WTC11 (cell line): ENCODE measurements at regions not wholly inside any gene's neighbourhood (a gene's known extent, or its start where the extent isn't known, plus 50 kb on each side); places are given as distances from the start of the nearest gene placed in this dataset.

Experiments used
- ATAC-seq: fragments of 200-7000 bp; cut with Tn5 transposase; 2 replicates; pipeline ENCODE4 v1.10.0; 2021; ENCODE audit warnings: mild to moderate bottlenecking, moderate library complexity
- CTCF ChIA-PET: fragments of 300-600 bp; sonication (Branson Sonifier 250); formaldehyde crosslinking; loops from one replicate; lab custom pipeline; 2021; ENCODE audit warnings: antibody characterized with exemption; lab: Charles Lee
- POLR2A ChIA-PET: fragments of 350-600 bp; sonication (Branson Sonifier 250); formaldehyde crosslinking; loops from one replicate; lab custom pipeline; 2021; ENCODE audit warnings: antibody characterized with exemption; lab: Charles Lee
- DNase-seq: peaks from one replicate; pipeline ENCODE4 v3.0.0; 2021; ENCODE audit warnings: low spot score
- H3K27ac Mint-ChIP-seq: 2 replicates; pipeline ENCODE4 v1.8.0; 2021; ENCODE audit warnings: mixed read lengths
- H3K27me3 Mint-ChIP-seq: 2 replicates; pipeline ENCODE4 v1.8.0; 2021; ENCODE audit warnings: low read depth, mild to moderate bottlenecking, moderate library complexity, mixed read lengths
- H3K36me3 Mint-ChIP-seq: 2 replicates; pipeline ENCODE4 v1.8.0; 2021; ENCODE audit warnings: mixed read lengths
- H3K4me1 Mint-ChIP-seq: 2 replicates; pipeline ENCODE4 v1.8.0; 2022; ENCODE audit warnings: mixed read lengths
- H3K4me3 Mint-ChIP-seq: 2 replicates; pipeline ENCODE4 v1.8.0; 2021; ENCODE audit warnings: mild to moderate bottlenecking, moderate library complexity, mixed read lengths
- H3K9me3 Mint-ChIP-seq: 2 replicates; pipeline ENCODE4 v1.8.0; 2021; ENCODE audit warnings: mixed read lengths
- CBFB ChIP-seq: sonication (generic); formaldehyde crosslinking; IDR thresholded peaks from 2 replicates; pipeline ENCODE4 v1.8.1; 2022; ENCODE audit warnings: mild to moderate bottlenecking, low read depth, missing genetic modification reagents
- CREB1 ChIP-seq: sonication (generic); formaldehyde crosslinking; IDR thresholded peaks from 2 replicates; pipeline ENCODE4 v1.8.0; 2023; ENCODE audit warnings: mild to moderate bottlenecking, missing genetic modification reagents
- EMX1 ChIP-seq: fragments of 250-450 bp; sonication (Bioruptor Pico); IDR thresholded peaks from 2 replicates; pipeline ENCODE4 v1.8.0; 2021; ENCODE audit warnings: mild to moderate bottlenecking
- GTF2I ChIP-seq: fragments of 250-450 bp; sonication (Bioruptor Pico); conservative IDR thresholded peaks from 2 replicates; pipeline ENCODE4 v1.4.0; 2021; ENCODE audit warnings: mild to moderate bottlenecking
- KAT7 ChIP-seq: sonication (generic); formaldehyde crosslinking; IDR thresholded peaks from 2 replicates; pipeline ENCODE4 v1.8.1; 2023; ENCODE audit warnings: missing genetic modification reagents, mild to moderate bottlenecking, borderline replicate concordance
- MYBL2 ChIP-seq: sonication (generic); formaldehyde crosslinking; IDR thresholded peaks from 2 replicates; pipeline ENCODE4 v1.8.1; 2023; ENCODE audit warnings: mild to moderate bottlenecking, moderate library complexity, missing genetic modification reagents
- NR2C2 ChIP-seq: sonication (generic); formaldehyde crosslinking; IDR thresholded peaks from 2 replicates; pipeline ENCODE4 v1.8.0; 2022; ENCODE audit warnings: mild to moderate bottlenecking, missing genetic modification reagents
- SMAD3 ChIP-seq: sonication (generic); formaldehyde crosslinking; IDR thresholded peaks from 2 replicates; pipeline ENCODE4 v1.8.0; 2022; ENCODE audit warnings: missing genetic modification reagents, mild to moderate bottlenecking, borderline replicate concordance
- SOX15 ChIP-seq: fragments of 250-450 bp; sonication (Bioruptor Pico); IDR thresholded peaks from 2 replicates; pipeline ENCODE4 v1.9.0; 2021; ENCODE audit warnings: mild to moderate bottlenecking
- TEAD4 ChIP-seq: sonication (generic); formaldehyde crosslinking; IDR thresholded peaks from 2 replicates; pipeline ENCODE4 v1.8.0; 2022; ENCODE audit warnings: mild to moderate bottlenecking, missing genetic modification reagents
- TP53 ChIP-seq: sonication (generic); formaldehyde crosslinking; IDR thresholded peaks from 2 replicates; pipeline ENCODE4 v1.8.1; 2023; ENCODE audit warnings: mild to moderate bottlenecking, missing genetic modification reagents
- ZNF138 ChIP-seq: sonication (generic); formaldehyde crosslinking; conservative IDR thresholded peaks from 2 replicates; pipeline ENCODE4 v1.8.1; 2022; ENCODE audit warnings: mild to moderate bottlenecking, moderate library complexity, missing genetic modification reagents
- TF ChIP-seq, protein P1 (sequence below): sonication (generic); formaldehyde crosslinking; IDR thresholded peaks from 2 replicates; pipeline ENCODE4 v1.8.1; 2022; ENCODE audit warnings: low read depth, mild to moderate bottlenecking, moderate library complexity, missing genetic modification reagents, borderline replicate concordance
- TF ChIP-seq, protein P2 (sequence below): sonication (generic); formaldehyde crosslinking; IDR thresholded peaks from 2 replicates; pipeline ENCODE4 v1.8.1; 2023; ENCODE audit warnings: mild to moderate bottlenecking, missing genetic modification reagents, moderate library complexity
- TF ChIP-seq, protein P3 (sequence below): sonication (generic); formaldehyde crosslinking; IDR thresholded peaks from 2 replicates; pipeline ENCODE4 v1.8.0; 2022; ENCODE audit warnings: mild to moderate bottlenecking, missing genetic modification reagents
- TF ChIP-seq, protein P4 (sequence below): fragments of 200-600 bp; IDR thresholded peaks from 2 replicates; pipeline ENCODE4 v1.8.0; 2022; ENCODE audit warnings: antibody characterized with exemption
- TF ChIP-seq, protein P5 (sequence below): sonication (generic); formaldehyde crosslinking; IDR thresholded peaks from 2 replicates; pipeline ENCODE4 v1.8.1; 2023; ENCODE audit warnings: mild to moderate bottlenecking, missing genetic modification reagents, borderline replicate concordance
- TF ChIP-seq, protein P6 (sequence below): sonication (generic); formaldehyde crosslinking; IDR thresholded peaks from 2 replicates; pipeline ENCODE4 v1.8.0; 2023; ENCODE audit warnings: missing genetic modification reagents
- TF ChIP-seq, protein P7 (sequence below): fragments of 250-450 bp; sonication (Bioruptor Pico); IDR thresholded peaks from 2 replicates; pipeline ENCODE4 v1.9.0; 2021; ENCODE audit warnings: mild to moderate bottlenecking

DNA sequence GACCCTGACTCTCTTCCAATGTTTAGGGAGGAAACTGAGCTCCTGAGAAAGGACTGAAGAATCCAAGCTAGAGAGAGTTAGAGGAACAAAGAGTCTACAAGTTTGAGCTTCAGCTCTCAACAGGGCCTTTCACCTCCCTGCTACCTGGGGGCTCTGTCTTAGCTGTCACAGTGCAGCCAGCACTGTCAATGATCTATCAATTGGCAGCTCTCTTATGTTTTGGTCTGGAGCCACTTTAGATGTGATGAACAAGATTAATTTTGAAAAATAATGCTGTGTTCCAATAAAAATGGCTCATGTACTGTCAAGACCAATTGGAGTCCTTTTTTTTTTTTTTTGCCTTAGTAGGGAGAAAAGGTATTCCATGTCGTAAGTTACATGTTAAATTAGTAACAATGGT lies 215.8 kb upstream of the TRIB2 start (continued):
- TF ChIP-seq, protein P1, sequence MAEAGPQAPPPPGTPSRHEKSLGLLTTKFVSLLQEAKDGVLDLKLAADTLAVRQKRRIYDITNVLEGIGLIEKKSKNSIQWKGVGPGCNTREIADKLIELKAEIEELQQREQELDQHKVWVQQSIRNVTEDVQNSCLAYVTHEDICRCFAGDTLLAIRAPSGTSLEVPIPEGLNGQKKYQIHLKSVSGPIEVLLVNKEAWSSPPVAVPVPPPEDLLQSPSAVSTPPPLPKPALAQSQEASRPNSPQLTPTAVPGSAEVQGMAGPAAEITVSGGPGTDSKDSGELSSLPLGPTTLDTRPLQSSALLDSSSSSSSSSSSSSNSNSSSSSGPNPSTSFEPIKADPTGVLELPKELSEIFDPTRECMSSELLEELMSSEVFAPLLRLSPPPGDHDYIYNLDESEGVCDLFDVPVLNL (CRISPR knock-in tag), result no peak
- TF ChIP-seq, protein P2, sequence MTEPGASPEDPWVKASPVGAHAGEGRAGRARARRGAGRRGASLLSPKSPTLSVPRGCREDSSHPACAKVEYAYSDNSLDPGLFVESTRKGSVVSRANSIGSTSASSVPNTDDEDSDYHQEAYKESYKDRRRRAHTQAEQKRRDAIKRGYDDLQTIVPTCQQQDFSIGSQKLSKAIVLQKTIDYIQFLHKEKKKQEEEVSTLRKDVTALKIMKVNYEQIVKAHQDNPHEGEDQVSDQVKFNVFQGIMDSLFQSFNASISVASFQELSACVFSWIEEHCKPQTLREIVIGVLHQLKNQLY, result no peak
- TF ChIP-seq, protein P3, sequence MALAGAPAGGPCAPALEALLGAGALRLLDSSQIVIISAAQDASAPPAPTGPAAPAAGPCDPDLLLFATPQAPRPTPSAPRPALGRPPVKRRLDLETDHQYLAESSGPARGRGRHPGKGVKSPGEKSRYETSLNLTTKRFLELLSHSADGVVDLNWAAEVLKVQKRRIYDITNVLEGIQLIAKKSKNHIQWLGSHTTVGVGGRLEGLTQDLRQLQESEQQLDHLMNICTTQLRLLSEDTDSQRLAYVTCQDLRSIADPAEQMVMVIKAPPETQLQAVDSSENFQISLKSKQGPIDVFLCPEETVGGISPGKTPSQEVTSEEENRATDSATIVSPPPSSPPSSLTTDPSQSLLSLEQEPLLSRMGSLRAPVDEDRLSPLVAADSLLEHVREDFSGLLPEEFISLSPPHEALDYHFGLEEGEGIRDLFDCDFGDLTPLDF, result no peak
- TF ChIP-seq KAT7 (CRISPR knock-in tag) (no peak), GTF2I (CRISPR knock-in tag) (no peak), SOX15 (CRISPR knock-in tag) (no peak)
- TF ChIP-seq, protein P4, sequence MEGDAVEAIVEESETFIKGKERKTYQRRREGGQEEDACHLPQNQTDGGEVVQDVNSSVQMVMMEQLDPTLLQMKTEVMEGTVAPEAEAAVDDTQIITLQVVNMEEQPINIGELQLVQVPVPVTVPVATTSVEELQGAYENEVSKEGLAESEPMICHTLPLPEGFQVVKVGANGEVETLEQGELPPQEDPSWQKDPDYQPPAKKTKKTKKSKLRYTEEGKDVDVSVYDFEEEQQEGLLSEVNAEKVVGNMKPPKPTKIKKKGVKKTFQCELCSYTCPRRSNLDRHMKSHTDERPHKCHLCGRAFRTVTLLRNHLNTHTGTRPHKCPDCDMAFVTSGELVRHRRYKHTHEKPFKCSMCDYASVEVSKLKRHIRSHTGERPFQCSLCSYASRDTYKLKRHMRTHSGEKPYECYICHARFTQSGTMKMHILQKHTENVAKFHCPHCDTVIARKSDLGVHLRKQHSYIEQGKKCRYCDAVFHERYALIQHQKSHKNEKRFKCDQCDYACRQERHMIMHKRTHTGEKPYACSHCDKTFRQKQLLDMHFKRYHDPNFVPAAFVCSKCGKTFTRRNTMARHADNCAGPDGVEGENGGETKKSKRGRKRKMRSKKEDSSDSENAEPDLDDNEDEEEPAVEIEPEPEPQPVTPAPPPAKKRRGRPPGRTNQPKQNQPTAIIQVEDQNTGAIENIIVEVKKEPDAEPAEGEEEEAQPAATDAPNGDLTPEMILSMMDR, result no peak

DNA sequence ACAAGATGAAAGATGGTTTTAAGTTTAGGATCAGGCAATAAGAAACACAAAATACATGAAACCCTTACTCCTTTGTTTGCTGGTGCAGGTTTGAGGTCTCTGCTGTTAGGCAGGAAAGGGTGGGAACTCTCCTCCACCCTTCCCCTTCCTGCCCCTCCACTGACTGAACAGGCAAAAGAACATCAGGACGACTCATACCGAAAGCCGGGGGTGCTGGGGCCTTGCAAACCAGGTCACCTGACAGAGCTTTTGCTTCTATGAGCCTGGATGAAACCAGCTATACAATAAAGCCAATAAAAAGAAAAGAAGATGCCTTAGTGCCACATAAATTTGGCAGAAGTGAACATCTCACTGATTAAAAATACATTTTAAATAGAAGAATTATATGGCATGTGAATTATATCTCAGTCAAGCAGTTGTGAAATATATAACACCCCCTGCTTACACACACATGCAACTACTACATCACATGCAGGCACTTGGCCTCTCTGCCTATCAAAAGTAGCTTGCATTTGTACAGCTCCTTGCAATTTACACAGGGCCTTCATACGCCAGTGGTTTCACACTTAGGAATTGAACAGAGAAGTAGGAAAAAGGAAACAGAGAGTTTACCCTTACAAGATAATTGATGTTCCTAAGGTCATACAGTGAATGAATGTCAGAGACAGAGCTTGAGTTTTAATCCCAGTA lies 215.1 kb upstream of the TRIB2 start:
- no peak for DNase-seq
- TF ChIP-seq MYBL2, result no peak
- Mint-ChIP-seq H3K4me1 (peaks cover 8% of the 10 kb centered on the region), H3K27ac (no peak overlapping the region), H3K4me3 (no peak overlapping the region), H3K36me3 (no peaks in the 10 kb centered on the region), H3K27me3 (no peaks in the 10 kb centered on the region), H3K9me3 (peaks cover 4% of the 10 kb centered on the region)
- peak; percentile 32; the same call in 1 of the 2 replicates for ATAC-seq
- ChIA-PET CTCF (interaction anchor here (1.5 kb wide), 1 partner anchor 46 kb away, joined by 7 read pairs; no protein-coding TSS in a partner anchor), POLR2A (interaction anchor here (0.7 kb wide), 1 partner anchor 242 kb away, joined by 4 read pairs; no protein-coding TSS in a partner anchor)

DNA sequence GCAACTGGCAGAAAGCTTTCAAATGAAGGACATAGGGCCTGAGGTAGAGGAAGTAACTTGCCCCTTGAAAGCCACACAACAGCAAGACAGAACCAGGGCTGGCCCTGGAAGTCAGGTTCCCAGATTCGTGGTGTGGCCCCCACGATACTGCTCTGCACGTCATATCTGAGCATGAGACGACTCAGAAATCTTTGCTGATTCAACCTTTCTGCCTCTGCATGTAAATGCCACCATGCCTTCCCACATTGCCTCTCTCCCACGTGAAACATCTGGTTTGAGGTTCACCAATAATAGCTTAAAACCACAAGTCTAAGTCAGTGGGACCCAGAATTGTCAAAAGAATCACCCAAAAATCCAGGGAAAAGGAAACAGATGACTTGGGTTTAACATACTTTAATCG lies 214.0 kb upstream of the TRIB2 start:
- CTCF ChIA-PET, result no interaction called here
- no peak overlapping the region for H3K27ac Mint-ChIP-seq

More for the DNA sequence above, 214.0 kb upstream of the TRIB2 start:
- H3K9me3 Mint-ChIP-seq, result peaks cover 4% of the 10 kb centered on the region
- H3K4me1 Mint-ChIP-seq, result peaks cover 8% of the 10 kb centered on the region
- POLR2A ChIA-PET, result no interaction called here
- DNase-seq, result no peak
- TF ChIP-seq CREB1 (CRISPR knock-in tag), result no peak
- no peak for TF ChIP-seq TP53 (CRISPR knock-in tag)
- TF ChIP-seq, protein P5, sequence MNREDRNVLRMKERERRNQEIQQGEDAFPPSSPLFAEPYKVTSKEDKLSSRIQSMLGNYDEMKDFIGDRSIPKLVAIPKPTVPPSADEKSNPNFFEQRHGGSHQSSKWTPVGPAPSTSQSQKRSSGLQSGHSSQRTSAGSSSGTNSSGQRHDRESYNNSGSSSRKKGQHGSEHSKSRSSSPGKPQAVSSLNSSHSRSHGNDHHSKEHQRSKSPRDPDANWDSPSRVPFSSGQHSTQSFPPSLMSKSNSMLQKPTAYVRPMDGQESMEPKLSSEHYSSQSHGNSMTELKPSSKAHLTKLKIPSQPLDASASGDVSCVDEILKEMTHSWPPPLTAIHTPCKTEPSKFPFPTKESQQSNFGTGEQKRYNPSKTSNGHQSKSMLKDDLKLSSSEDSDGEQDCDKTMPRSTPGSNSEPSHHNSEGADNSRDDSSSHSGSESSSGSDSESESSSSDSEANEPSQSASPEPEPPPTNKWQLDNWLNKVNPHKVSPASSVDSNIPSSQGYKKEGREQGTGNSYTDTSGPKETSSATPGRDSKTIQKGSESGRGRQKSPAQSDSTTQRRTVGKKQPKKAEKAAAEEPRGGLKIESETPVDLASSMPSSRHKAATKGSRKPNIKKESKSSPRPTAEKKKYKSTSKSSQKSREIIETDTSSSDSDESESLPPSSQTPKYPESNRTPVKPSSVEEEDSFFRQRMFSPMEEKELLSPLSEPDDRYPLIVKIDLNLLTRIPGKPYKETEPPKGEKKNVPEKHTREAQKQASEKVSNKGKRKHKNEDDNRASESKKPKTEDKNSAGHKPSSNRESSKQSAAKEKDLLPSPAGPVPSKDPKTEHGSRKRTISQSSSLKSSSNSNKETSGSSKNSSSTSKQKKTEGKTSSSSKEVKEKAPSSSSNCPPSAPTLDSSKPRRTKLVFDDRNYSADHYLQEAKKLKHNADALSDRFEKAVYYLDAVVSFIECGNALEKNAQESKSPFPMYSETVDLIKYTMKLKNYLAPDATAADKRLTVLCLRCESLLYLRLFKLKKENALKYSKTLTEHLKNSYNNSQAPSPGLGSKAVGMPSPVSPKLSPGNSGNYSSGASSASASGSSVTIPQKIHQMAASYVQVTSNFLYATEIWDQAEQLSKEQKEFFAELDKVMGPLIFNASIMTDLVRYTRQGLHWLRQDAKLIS (CRISPR knock-in tag), result no peak
- no peak for TF ChIP-seq CBFB
- no peak for TF ChIP-seq ZNF138 (CRISPR knock-in tag)
- TF ChIP-seq, protein P6, sequence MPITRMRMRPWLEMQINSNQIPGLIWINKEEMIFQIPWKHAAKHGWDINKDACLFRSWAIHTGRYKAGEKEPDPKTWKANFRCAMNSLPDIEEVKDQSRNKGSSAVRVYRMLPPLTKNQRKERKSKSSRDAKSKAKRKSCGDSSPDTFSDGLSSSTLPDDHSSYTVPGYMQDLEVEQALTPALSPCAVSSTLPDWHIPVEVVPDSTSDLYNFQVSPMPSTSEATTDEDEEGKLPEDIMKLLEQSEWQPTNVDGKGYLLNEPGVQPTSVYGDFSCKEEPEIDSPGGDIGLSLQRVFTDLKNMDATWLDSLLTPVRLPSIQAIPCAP (CRISPR knock-in tag), result no peak
- no peak for TF ChIP-seq TEAD4 (CRISPR knock-in tag)
- TF ChIP-seq GTF2I (CRISPR knock-in tag), result no peak
- TF ChIP-seq NR2C2 (CRISPR knock-in tag), result no peak
- TF ChIP-seq EMX1, result no peak
- TF ChIP-seq, protein P7, sequence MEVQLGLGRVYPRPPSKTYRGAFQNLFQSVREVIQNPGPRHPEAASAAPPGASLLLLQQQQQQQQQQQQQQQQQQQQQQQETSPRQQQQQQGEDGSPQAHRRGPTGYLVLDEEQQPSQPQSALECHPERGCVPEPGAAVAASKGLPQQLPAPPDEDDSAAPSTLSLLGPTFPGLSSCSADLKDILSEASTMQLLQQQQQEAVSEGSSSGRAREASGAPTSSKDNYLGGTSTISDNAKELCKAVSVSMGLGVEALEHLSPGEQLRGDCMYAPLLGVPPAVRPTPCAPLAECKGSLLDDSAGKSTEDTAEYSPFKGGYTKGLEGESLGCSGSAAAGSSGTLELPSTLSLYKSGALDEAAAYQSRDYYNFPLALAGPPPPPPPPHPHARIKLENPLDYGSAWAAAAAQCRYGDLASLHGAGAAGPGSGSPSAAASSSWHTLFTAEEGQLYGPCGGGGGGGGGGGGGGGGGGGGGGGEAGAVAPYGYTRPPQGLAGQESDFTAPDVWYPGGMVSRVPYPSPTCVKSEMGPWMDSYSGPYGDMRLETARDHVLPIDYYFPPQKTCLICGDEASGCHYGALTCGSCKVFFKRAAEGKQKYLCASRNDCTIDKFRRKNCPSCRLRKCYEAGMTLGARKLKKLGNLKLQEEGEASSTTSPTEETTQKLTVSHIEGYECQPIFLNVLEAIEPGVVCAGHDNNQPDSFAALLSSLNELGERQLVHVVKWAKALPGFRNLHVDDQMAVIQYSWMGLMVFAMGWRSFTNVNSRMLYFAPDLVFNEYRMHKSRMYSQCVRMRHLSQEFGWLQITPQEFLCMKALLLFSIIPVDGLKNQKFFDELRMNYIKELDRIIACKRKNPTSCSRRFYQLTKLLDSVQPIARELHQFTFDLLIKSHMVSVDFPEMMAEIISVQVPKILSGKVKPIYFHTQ (CRISPR knock-in tag), result no peak
- no peak for TF ChIP-seq SMAD3
- H3K36me3 Mint-ChIP-seq, result no peaks in the 10 kb centered on the region
- ATAC-seq, result no peak
- H3K4me3 Mint-ChIP-seq, result no peak overlapping the region
- H3K27me3 Mint-ChIP-seq, result no peaks in the 10 kb centered on the region
